Skeletal muscle cell (primary cell): ENCODE measurements at regions not wholly inside any gene's neighbourhood (a gene's known extent, or its start where the extent isn't known, plus 50 kb on each side); places are given as distances from the start of the nearest gene placed in this dataset.

ENCODE experiments used
- DNase-seq: peaks from one replicate; pipeline ENCODE4 v3.0.0-alpha.2; 2010; ENCODE audit warnings: low read depth
- H3K4me3 ChIP-seq: 2 replicates; pipeline ENCODE4 v1.5.1; 2011; ENCODE audit warnings: low read depth, mild to moderate bottlenecking, control low read depth, low read length, moderate library complexity

GRCh38 chr2:198945496-198945895 is 512.2 kb downstream of the SATB2 start:
- H3K4me3 ChIP-seq = no peak overlapping the region
- DNase-seq = no peak

GRCh38 chr2:198930170-198930569 is 527.6 kb downstream of the SATB2 start:
- H3K4me3 ChIP-seq = no peak overlapping the region
- DNase-seq = no peak

DNA sequence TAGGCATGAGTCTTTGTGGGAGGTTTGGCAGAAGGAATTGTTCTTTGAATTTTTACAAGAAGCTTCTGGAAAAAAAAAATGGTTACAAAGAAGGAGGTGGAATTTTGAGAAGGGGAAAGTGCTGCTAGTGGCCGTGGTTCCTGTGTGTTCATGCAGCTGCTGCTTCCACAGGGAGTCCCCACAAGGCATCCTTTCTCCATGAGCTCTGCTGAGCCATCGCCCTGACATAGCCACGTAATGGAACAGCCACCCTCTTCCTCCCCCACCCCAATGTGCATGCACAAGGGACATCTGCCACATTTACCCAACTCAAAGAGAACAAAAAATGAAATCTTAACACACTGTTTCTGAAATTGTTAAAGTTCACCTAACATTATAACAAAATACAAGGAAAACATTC is 529.7 kb downstream of the SATB2 start:
- no peak overlapping the region for H3K4me3 ChIP-seq
- DNase-seq = no peak

- H3K4me3 ChIP-seq = no peak overlapping the region
- no peak for DNase-seq
Measured at GRCh38 chr2:198917926-198918720, 539.6 kb downstream of the SATB2 start.

- DNase-seq = no peak
- H3K4me3 ChIP-seq = no peak overlapping the region
Measured at GRCh38 chr2:198917275-198917674, 540.5 kb downstream of the SATB2 start.

DNA sequence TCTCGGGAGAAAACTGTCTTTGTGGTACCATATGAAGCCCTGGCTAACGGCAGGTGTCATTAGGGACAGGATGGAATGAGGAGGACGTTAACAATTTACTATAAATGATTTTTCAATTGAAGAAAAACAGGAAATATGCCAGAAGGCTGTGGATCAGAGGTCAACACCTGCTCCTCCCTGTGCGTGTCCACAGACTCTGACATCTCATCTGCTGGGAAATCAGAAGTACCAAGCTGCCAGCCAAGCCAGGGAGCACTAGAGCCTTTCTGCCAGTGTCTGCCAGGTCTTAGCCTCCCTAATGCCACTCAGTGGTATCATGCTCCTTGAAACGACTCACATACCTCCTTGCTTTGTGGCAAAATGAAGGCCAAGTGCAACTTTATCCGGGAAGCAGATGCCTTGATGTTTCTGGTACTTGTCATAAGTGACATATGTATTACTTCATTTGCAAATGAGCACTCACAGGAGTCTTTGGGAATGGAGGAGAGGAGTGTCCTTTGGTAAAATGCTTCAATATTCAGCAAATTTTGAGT is 541.1 kb downstream of the SATB2 start:
- DNase-seq = no peak
- no peak overlapping the region for H3K4me3 ChIP-seq

- H3K4me3 ChIP-seq = no peak overlapping the region
- DNase-seq = no peak
Measured at GRCh38 chr2:198913394-198914152, 544.2 kb downstream of the SATB2 start.

DNA sequence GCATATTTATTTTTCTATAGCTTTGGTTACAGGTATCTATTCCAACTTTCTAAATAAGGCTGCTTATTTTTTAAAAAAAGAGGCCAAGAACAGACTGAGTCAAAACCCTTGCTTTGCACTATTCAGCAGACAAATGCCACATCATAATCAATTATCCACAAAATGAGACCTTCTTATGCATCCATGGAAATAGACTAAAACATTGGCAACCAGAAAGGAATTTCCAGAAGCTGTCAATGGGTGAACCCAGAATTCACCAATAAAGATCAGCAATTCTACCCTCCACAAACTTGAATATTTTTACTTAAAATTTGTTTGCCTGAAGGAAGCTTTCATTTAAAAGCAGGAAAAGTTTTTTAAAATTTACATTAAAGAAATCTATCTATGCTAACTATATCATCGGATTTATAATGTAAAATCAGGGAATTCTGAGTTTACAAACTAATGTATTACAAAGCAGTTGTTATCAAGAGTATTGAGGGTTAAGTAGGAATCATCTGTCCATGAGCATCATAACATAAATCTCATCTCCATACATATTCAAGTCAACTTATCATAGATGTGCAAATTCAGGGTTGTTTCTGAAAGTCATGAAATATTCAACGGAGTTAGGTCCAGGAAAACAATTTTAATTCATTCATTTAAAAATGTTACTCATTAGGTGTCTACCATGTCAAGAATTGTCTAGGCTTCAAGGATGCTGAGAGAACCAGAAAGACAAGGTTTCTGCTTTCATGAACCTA is 548.0 kb downstream of the SATB2 start:
- H3K4me3 ChIP-seq = no peak overlapping the region
- DNase-seq = no peak

DNA sequence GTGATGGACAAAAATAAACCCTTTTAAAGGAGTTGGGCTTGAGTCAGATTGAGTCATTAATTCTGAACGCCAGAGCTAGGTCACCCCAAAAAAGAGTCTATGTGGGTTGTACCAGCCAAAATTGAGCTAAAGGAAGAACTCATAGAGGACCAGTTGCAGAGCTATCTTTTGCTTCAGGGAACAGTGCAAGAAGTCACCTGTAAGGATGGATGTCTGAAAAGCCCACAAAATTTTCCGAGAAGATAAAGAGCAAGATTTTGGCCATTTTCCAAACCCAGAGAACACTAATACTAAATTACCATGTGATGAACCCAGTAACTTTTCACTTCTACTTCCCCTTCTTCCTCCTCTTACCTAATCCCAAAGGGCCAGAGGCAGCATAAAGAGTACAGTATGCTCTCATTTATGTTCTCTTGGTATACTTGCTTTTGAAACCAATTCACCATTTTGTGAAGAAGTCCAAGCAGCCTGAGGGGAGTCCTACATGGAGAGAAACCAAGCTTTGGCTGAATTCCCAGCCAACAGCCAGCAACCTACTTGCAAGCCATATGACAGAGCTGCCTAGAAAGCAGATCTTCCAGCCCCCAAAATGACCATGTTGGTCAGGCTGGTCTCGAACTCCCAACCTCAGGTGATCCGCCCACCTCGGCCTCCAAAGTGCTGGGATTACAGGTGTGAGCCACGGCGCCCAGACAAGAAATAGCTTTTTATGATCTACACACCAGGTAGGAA is 551.7 kb downstream of the SATB2 start:
- no peak overlapping the region for H3K4me3 ChIP-seq
- no peak for DNase-seq

- H3K4me3 ChIP-seq = no peak overlapping the region
- no peak for DNase-seq
Measured at GRCh38 chr2:198901894-198902293, 555.8 kb downstream of the SATB2 start.

DNA sequence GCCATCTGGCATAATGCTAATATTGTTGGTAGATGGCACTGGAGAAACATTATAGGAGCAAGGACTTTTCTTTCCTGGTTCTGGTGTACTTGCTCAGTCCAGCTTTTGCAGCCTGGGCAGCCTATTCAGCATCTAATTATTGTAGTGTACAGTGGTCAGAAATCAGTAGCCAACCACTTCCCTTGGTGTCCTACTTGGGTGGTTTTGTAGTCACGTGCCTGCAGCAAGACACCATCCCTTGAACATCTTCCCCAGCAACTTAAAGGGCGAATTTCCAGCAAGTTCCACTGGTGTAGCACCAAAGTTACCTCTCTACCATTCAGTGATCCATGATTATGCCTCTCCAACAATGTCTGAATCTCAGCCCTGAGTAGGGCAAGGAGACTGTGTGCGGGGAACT is 557.6 kb downstream of the SATB2 start:
- no peak overlapping the region for H3K4me3 ChIP-seq
- DNase-seq = no peak

DNA sequence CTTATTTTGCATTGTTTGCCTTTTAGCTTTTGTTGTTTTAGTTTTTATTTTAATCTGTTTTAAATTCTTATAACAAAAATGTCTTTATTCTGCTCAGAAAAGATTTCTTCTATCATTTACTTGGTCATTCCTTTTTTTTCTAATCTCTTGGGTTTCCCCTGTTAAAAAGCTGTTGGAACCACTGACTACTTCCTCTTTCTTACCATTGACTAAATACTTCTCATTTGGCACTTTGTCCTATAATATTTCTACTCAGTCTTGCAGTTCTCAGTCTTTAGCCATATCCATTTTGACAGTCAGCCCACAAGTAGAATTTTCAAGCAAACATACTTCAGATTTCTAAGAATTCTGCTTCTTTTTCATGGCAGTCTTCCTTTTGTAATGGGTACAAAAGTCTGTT is 567.2 kb downstream of the SATB2 start:
- no peak for DNase-seq
- no peak overlapping the region for H3K4me3 ChIP-seq

- H3K4me3 ChIP-seq = no peak overlapping the region
- no peak for DNase-seq
Measured at GRCh38 chr2:198883604-198884003, 574.1 kb downstream of the SATB2 start.

DNA sequence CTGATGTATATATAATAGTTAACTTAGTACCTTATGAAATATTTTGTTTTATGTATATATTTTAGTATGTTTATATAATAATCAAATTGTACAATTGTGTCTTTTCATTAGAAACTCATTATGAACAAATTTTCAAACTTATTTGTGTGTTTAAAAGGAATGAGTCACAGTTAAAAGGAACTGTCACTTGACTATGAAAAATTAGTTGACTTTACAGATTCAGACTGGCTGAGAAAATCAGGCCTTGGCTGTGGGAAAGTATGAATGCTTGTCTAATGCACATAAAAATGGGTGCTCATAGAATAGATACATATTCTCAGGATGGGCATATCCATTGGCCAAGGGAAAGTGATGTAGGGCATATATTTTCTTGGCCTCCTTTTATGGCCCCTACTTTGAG is 576.8 kb downstream of the SATB2 start:
- no peak for DNase-seq
- no peak overlapping the region for H3K4me3 ChIP-seq

GRCh38 chr2:198880421-198880820 is 577.3 kb downstream of the SATB2 start:
- DNase-seq = no peak

GRCh38 chr2:198874472-198874858 is 583.3 kb downstream of the SATB2 start:
- DNase-seq = no peak
- H3K4me3 ChIP-seq = no peak overlapping the region

More at GRCh38 chr2:198880421-198880820, 577.3 kb downstream of the SATB2 start:
- no peak overlapping the region for H3K4me3 ChIP-seq

GRCh38 chr2:198873503-198874471 is 584.0 kb downstream of the SATB2 start:
- peak; percentile 58 for DNase-seq
- H3K4me3 ChIP-seq = no peak overlapping the region

DNA sequence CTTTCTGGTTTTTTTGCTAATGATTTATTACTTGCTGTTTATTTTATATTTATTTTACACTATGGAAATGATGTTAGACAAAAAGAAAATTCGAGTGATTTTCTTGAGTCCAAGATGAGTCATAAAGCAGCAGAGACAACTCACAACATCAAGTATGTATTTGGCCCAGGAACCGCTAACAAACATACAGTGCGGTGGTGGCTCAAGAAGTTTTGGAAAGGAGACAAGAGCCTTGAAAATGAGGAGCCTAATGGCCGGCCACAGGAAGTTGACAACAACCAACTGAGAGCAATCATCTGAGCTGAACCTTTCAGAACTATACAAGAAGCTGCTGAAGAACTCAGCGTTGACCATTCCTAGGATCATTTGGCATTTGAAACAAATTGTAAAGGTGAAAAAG is 594.1 kb downstream of the SATB2 start:
- H3K4me3 ChIP-seq = no peak overlapping the region
- DNase-seq = no peak
